OCI-LY7 (cell line): ENCODE measurements at regions not wholly inside any gene's neighbourhood (a gene's known extent, or its start where the extent isn't known, plus 50 kb on each side); places are given as distances from the start of the nearest gene placed in this dataset.
"Not testable (repeated sequence)": the region's sequence is repeated elsewhere in the genome, so short reads cannot be mapped to it uniquely, and the experiment has no call there.

Source experiments
- EZH2phosphoT487 ChIP-seq: fragments of 200-600 bp; sonication (generic); IDR thresholded peaks from 2 replicates; pipeline ENCODE4 v1.6.1; 2018; ENCODE audit warnings: low read depth, borderline replicate concordance, mild to moderate bottlenecking, mixed run types, antibody characterized with exemption, low read length, moderate library complexity, mixed read lengths
- TF ChIP-seq, protein P1 (sequence below): fragments of 200-600 bp; sonication (generic); conservative IDR thresholded peaks from 2 replicates; pipeline ENCODE4 v1.5.1; 2014; ENCODE audit warnings: mild to moderate bottlenecking, antibody characterized with exemption, low read length, moderate library complexity, mixed read lengths

- TF ChIP-seq, protein P1, sequence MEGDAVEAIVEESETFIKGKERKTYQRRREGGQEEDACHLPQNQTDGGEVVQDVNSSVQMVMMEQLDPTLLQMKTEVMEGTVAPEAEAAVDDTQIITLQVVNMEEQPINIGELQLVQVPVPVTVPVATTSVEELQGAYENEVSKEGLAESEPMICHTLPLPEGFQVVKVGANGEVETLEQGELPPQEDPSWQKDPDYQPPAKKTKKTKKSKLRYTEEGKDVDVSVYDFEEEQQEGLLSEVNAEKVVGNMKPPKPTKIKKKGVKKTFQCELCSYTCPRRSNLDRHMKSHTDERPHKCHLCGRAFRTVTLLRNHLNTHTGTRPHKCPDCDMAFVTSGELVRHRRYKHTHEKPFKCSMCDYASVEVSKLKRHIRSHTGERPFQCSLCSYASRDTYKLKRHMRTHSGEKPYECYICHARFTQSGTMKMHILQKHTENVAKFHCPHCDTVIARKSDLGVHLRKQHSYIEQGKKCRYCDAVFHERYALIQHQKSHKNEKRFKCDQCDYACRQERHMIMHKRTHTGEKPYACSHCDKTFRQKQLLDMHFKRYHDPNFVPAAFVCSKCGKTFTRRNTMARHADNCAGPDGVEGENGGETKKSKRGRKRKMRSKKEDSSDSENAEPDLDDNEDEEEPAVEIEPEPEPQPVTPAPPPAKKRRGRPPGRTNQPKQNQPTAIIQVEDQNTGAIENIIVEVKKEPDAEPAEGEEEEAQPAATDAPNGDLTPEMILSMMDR, result not testable (repeated sequence)
- TF ChIP-seq EZH2phosphoT487, result not testable (repeated sequence)
These were observed 704.2 kb downstream of the PLCL1 start for GRCh38 chr2:198508610-198509009.
